Kidney capillary endothelial cell (primary cell): ENCODE measurements at regions not wholly inside any gene's neighbourhood (a gene's known extent, or its start where the extent isn't known, plus 50 kb on each side); places are given as distances from the start of the nearest gene placed in this dataset.
"Not testable (repeated sequence)": the region's sequence is repeated elsewhere in the genome, so short reads cannot be mapped to it uniquely, and the experiment has no call there.

Experiments
- DNase-seq: peaks from one replicate; pipeline ENCODE4 v3.0.0-alpha.2; 2018; ENCODE audit warnings: low spot score

GRCh38 chr5:52607227-52607824 lies 180.4 kb upstream of the ITGA1 start:
- no peak for DNase-seq

GRCh38 chr5:52620315-52620714 lies 167.4 kb upstream of the ITGA1 start:
- DNase-seq: no peak

- no peak for DNase-seq
Observed at GRCh38 chr5:52623291-52623690, 164.4 kb upstream of the ITGA1 start.

- DNase-seq: no peak
Observed at GRCh38 chr5:52624291-52624690, 163.4 kb upstream of the ITGA1 start.

GRCh38 chr5:52626312-52626711 lies 161.4 kb upstream of the ITGA1 start:
- DNase-seq: no peak

- no peak for DNase-seq
Observed at GRCh38 chr5:52627740-52628139, 160.0 kb upstream of the ITGA1 start.

GRCh38 chr5:52632281-52632680 lies 155.4 kb upstream of the ITGA1 start:
- DNase-seq: no peak

- DNase-seq: not testable (repeated sequence)
Observed at GRCh38 chr5:52634171-52634570, 153.5 kb upstream of the ITGA1 start.

GRCh38 chr5:52638732-52639131 lies 149.0 kb upstream of the ITGA1 start:
- no peak for DNase-seq

GRCh38 chr5:52648726-52649125 lies 139.0 kb upstream of the ITGA1 start:
- DNase-seq: no peak

GRCh38 chr5:52655163-52655562 lies 132.6 kb upstream of the ITGA1 start:
- no peak for DNase-seq

- DNase-seq: no peak
Observed at GRCh38 chr5:52656569-52657246, 131.0 kb upstream of the ITGA1 start.

GRCh38 chr5:52657247-52657645 lies 130.5 kb upstream of the ITGA1 start:
- peak; percentile 72 for DNase-seq

- no peak for DNase-seq
Observed at GRCh38 chr5:52658246-52658645, 129.5 kb upstream of the ITGA1 start.

GRCh38 chr5:52660621-52661020 lies 127.1 kb upstream of the ITGA1 start:
- DNase-seq: no peak

- no peak for DNase-seq
Observed at GRCh38 chr5:52661903-52662595, 125.7 kb upstream of the ITGA1 start.

- no peak for DNase-seq
Observed at GRCh38 chr5:52665559-52665958, 122.2 kb upstream of the ITGA1 start.

GRCh38 chr5:52668139-52668538 lies 119.6 kb upstream of the ITGA1 start:
- DNase-seq: no peak

GRCh38 chr5:52668544-52669185 lies 119.1 kb upstream of the ITGA1 start:
- DNase-seq: no peak

- DNase-seq: no peak
Observed at GRCh38 chr5:52672459-52672858, 115.3 kb upstream of the ITGA1 start.

- no peak for DNase-seq
Observed at GRCh38 chr5:52673495-52673894, 114.2 kb upstream of the ITGA1 start.

GRCh38 chr5:52674815-52675545 lies 112.7 kb upstream of the ITGA1 start:
- DNase-seq: peak; percentile 80
